Endothelial cell of umbilical vein (primary cell): ENCODE measurements at regions not wholly inside any gene's neighbourhood (a gene's known extent, or its start where the extent isn't known, plus 50 kb on each side); places are given as distances from the start of the nearest gene placed in this dataset.

Experiments used
- BruUV-seq: library from RNA; stranded (reverse); fragments of 400-500 nt; replicated peaks from 2 replicates; lab custom pipeline; 2021; lab: Mats Ljungman, UMichigan
- CTCF ChIA-PET: fragments of 300-600, 350-600 bp; sonication (Branson Sonifier 250); formaldehyde crosslinking; loops from one replicate; lab custom pipeline; 2021; ENCODE audit warnings: antibody characterized with exemption, inconsistent platforms; lab: Charles Lee
- POLR2A ChIA-PET: fragments of 300-600, 350-600 bp; sonication (Branson Sonifier 250); formaldehyde crosslinking; loops from one replicate; lab custom pipeline; 2021; ENCODE audit warnings: antibody characterized with exemption, inconsistent platforms; lab: Charles Lee
- DNase-seq: peaks from one replicate; pipeline ENCODE4 v3.0.0-alpha.2; 2011; ENCODE audit warnings: low read depth, low spot score
- FAIRE-seq: peaks from 2 replicates; lab custom pipeline; 2011; peaks lifted over from hg19 to GRCh38; lab: Jason Lieb, UNC
- H2AFZ ChIP-seq: 2 replicates; pipeline ENCODE4 v1.6.0; 2012; ENCODE audit warnings: low read depth, low read length, control low read depth, inconsistent platforms
- H3K27ac ChIP-seq: 2 replicates; pipeline ENCODE4 v1.5.1; 2011; ENCODE audit warnings: low read depth, mild to moderate bottlenecking, control low read depth, low read length, moderate library complexity; ENCODE audit not compliant: insufficient read depth
- H3K27me3 ChIP-seq, 2 experiments: 2 replicates each; pipeline versions ENCODE4 v1.6.0 to v1.6.1; 2011; ENCODE audit warnings: low read length in 2 of 2, mixed read lengths in 1 of 2; ENCODE audit not compliant: control insufficient read depth in 2 of 2, insufficient read depth in 2 of 2
- H3K36me3 ChIP-seq, 2 experiments: 2 replicates in 1 of 2; 3 replicates in 1 of 2; pipeline ENCODE4 v1.5.1; 2011; ENCODE audit warnings: low read length in 2 of 2, mild to moderate bottlenecking in 1 of 2, moderate library complexity in 1 of 2; ENCODE audit not compliant: control insufficient read depth in 2 of 2, insufficient read depth in 2 of 2; ENCODE audit errors: extremely low read depth in 1 of 2
- H3K4me1 ChIP-seq: 3 replicates; pipeline ENCODE4 v1.5.1; 2011; ENCODE audit warnings: mild to moderate bottlenecking, low read length; ENCODE audit not compliant: control insufficient read depth, insufficient read depth; ENCODE audit errors: extremely low read depth
- H3K4me2 ChIP-seq: 2 replicates; pipeline ENCODE4 v1.6.1; 2011; ENCODE audit warnings: low read length, control low read depth, mixed read lengths; ENCODE audit not compliant: insufficient read depth
- H3K4me3 ChIP-seq, 3 experiments: fragments of 200-600 bp in 1 of 3; sonication (generic), shearing (Covaris generic) in 1 of 3; replicated peaks in 1 of 3; 2 replicates each; pipeline ENCODE4 v1.5.1; 2011 to 2016; ENCODE audit warnings: control low read depth in 3 of 3, low read length in 3 of 3, mild to moderate bottlenecking in 2 of 3, inconsistent platforms in 1 of 3, low read depth in 1 of 3, moderate library complexity in 1 of 3; ENCODE audit not compliant: insufficient read depth in 1 of 3
- H3K79me2 ChIP-seq: 2 replicates; pipeline ENCODE4 v1.6.0; 2012; ENCODE audit warnings: low read length, inconsistent platforms; ENCODE audit not compliant: control insufficient read depth, insufficient read depth
- H3K9ac ChIP-seq: replicated peaks from 2 replicates; pipeline ENCODE3; 2011; ENCODE audit warnings: low read length, control low read depth; ENCODE audit not compliant: insufficient read depth; ENCODE audit errors: extremely low read depth
- H3K9me1 ChIP-seq: replicated peaks from 3 replicates; pipeline ENCODE4 v1.6.0; 2011; ENCODE audit warnings: mild to moderate bottlenecking, low read length; ENCODE audit not compliant: control insufficient read depth, insufficient read depth; ENCODE audit errors: extremely low read depth
- H3K9me3 ChIP-seq: replicated peaks from 2 replicates; pipeline ENCODE4 v1.5.1; 2012; ENCODE audit warnings: low read length, inconsistent platforms; ENCODE audit not compliant: control insufficient read depth, insufficient read depth
- H4K20me1 ChIP-seq: replicated peaks from 2 replicates; pipeline ENCODE3; 2011; ENCODE audit warnings: mild to moderate bottlenecking, low read length; ENCODE audit not compliant: control insufficient read depth, insufficient read depth; ENCODE audit errors: extremely low read depth
- EZH2 ChIP-seq: IDR thresholded peaks from 2 replicates; pipeline ENCODE4 v1.6.1; 2012; ENCODE audit warnings: borderline replicate concordance, low read depth, mild to moderate bottlenecking, moderate library complexity, low read length, inconsistent platforms; ENCODE audit not compliant: severe bottlenecking
- FOS ChIP-seq: IDR thresholded peaks from 2 replicates; pipeline ENCODE4 v1.6.1; 2011; ENCODE audit warnings: mild to moderate bottlenecking, low read length, moderate library complexity, borderline replicate concordance; ENCODE audit not compliant: insufficient read depth
- GATA2 ChIP-seq: IDR thresholded peaks from 2 replicates; pipeline ENCODE4 v1.7.0; 2011; ENCODE audit warnings: low read depth, mild to moderate bottlenecking, moderate library complexity, mixed read lengths, low read length; ENCODE audit not compliant: insufficient read length, insufficient read depth
- JUN ChIP-seq: IDR thresholded peaks from 2 replicates; pipeline ENCODE4 v1.6.1; 2011; ENCODE audit warnings: borderline replicate concordance, low read depth; ENCODE audit not compliant: insufficient read length, insufficient read depth
- MYC ChIP-seq: IDR thresholded peaks from one replicate; pipeline ENCODE4 v1.6.1; 2011; ENCODE audit warnings: mild to moderate bottlenecking, low read depth, low read length
- POLR2A ChIP-seq: IDR thresholded peaks from 2 replicates; pipeline ENCODE4 v1.6.1; 2012; ENCODE audit warnings: low read depth, mild to moderate bottlenecking, control low read depth, low read length
- POLR2AphosphoS5 ChIP-seq: IDR thresholded peaks from 2 replicates; pipeline ENCODE4 v1.6.1; 2012; ENCODE audit warnings: low read depth, mild to moderate bottlenecking, control low read depth, low read length, moderate library complexity; ENCODE audit not compliant: insufficient read depth
- dilution Hi-C: fragments of 300-500 bp; cut with MboI; formaldehyde crosslinking; loops from one replicate; pipeline ENCODE4 v1.15.0; 2019; ENCODE audit warnings: low sequenced_read_pairs; ENCODE audit not compliant: extremely low pct_ligation_motif_present
- intact Hi-C: fragments of 100-400 bp; cut with micrococcal nuclease; formaldehyde crosslinking; loops from one replicate; pipeline ENCODE4 v1.10.0; 2022
- TF ChIP-seq, protein P1 (sequence below): IDR thresholded peaks from 2 replicates; pipeline ENCODE4 v1.6.1; 2011; ENCODE audit not compliant: insufficient read depth, insufficient read length
- TF ChIP-seq, protein P2 (sequence below), 2 donors: IDR thresholded peaks; 1 replicate in 1 of 2; 2 replicates in 1 of 2; pipeline ENCODE4 v1.5.1; 2011; ENCODE audit warnings: low read length in 2 of 2, mild to moderate bottlenecking in 2 of 2, moderate library complexity in 2 of 2, control low read depth in 1 of 2, inconsistent platforms in 1 of 2, low read depth in 1 of 2; ENCODE audit not compliant: insufficient read depth in 1 of 2; ENCODE audit errors: extremely low read depth in 1 of 2

DNA sequence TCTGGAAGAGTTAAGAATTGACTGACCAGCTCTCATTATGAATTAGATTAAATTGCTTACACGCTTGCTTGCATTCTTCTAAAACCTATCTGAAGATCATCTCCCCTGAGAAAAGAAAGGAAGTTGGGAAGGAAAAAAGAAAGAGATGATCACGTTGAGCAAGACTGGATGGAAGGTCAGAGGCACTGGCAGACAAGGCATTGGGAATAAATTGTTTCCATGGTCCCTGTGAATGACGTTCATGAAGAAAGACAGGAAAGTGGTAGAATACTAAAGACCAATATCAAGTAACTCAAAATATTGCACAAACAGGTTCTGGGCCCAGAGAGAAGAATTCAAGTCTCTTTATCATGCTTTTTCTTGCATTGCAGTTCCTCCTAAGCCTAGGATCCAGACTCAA is 1045.4 kb upstream of the MAP3K7 start:
- FAIRE-seq (no peak), DNase-seq (no peak)
- intact Hi-C loops = no loop called here
- Histone ChIP-seq H3K9me1 (no peaks in the 10 kb centered on the region), H3K4me3 (no peak overlapping the region), H3K27me3 (no peaks in the 10 kb centered on the region), H3K9ac (no peak overlapping the region), H3K4me2 (no peak overlapping the region), H4K20me1 (no peaks in the 10 kb centered on the region), H3K27ac (no peak overlapping the region), H3K79me2 (no peaks in the 10 kb centered on the region), H3K9me3 (no peaks in the 10 kb centered on the region), H3K4me1 (no peaks in the 10 kb centered on the region), H2AFZ (no peak overlapping the region), H3K36me3 (no peaks in the 10 kb centered on the region)
- ChIA-PET CTCF (no interaction called here), POLR2A (no interaction called here)
- no peak for TF ChIP-seq POLR2A
- TF ChIP-seq, protein P1, sequence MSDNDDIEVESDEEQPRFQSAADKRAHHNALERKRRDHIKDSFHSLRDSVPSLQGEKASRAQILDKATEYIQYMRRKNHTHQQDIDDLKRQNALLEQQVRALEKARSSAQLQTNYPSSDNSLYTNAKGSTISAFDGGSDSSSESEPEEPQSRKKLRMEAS = no peak
- no peak for TF ChIP-seq FOS
- TF ChIP-seq, protein P2, sequence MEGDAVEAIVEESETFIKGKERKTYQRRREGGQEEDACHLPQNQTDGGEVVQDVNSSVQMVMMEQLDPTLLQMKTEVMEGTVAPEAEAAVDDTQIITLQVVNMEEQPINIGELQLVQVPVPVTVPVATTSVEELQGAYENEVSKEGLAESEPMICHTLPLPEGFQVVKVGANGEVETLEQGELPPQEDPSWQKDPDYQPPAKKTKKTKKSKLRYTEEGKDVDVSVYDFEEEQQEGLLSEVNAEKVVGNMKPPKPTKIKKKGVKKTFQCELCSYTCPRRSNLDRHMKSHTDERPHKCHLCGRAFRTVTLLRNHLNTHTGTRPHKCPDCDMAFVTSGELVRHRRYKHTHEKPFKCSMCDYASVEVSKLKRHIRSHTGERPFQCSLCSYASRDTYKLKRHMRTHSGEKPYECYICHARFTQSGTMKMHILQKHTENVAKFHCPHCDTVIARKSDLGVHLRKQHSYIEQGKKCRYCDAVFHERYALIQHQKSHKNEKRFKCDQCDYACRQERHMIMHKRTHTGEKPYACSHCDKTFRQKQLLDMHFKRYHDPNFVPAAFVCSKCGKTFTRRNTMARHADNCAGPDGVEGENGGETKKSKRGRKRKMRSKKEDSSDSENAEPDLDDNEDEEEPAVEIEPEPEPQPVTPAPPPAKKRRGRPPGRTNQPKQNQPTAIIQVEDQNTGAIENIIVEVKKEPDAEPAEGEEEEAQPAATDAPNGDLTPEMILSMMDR (IDR thresholded peaks at IDR 0.05; ENCODE audit: extremely low read depth in 1 of 2, insufficient read depth in 1 of 2, low read depth in 1 of 2, low read length in 2 of 2) = no peak
- no peak for TF ChIP-seq JUN
- BruUV-seq = no TSS peak
- dilution Hi-C loops = no loop called here

DNA sequence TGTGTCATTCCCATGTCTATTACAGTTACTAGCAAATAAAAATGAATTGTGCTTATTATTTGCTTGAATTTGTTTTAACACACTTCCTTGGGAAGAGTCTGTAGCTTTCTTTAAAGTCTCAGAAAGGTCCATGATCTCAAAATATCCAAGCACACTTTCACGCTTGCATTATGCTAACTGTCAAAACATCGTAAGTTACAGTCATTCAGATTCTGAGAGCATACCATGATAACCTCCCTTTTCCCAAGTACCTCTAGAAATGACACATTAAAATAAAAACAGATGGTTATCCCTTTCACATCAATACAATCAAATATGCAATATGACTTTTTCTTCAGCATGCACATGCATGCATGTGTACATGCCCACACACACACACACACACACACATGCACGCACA is 1044.4 kb upstream of the MAP3K7 start:
- Histone ChIP-seq H3K79me2 (no peaks in the 10 kb centered on the region), H3K27ac (no peak overlapping the region), H3K4me1 (no peaks in the 10 kb centered on the region), H3K9me1 (no peaks in the 10 kb centered on the region), H3K4me3 (no peak overlapping the region), H3K9ac (no peak overlapping the region), H3K27me3 (no peaks in the 10 kb centered on the region), H3K4me2 (no peak overlapping the region), H2AFZ (no peak overlapping the region), H3K36me3 (no peaks in the 10 kb centered on the region), H3K9me3 (no peaks in the 10 kb centered on the region), H4K20me1 (no peaks in the 10 kb centered on the region)
- BruUV-seq = no TSS peak
- DNase-seq (no peak), FAIRE-seq (no peak)
- POLR2A ChIA-PET = no interaction called here
- intact Hi-C loops = no loop called here
- CTCF ChIA-PET = no interaction called here
- TF ChIP-seq JUN = no peak
- no peak for TF ChIP-seq EZH2
- no peak for TF ChIP-seq FOS
- TF ChIP-seq POLR2A = no peak
- TF ChIP-seq, protein P1 = no peak
- TF ChIP-seq POLR2AphosphoS5 = no peak
- no peak for TF ChIP-seq GATA2
- no peak for TF ChIP-seq MYC
- TF ChIP-seq, protein P2 (IDR thresholded peaks at IDR 0.05; ENCODE audit: extremely low read depth in 1 of 2, insufficient read depth in 1 of 2, low read depth in 1 of 2, low read length in 2 of 2) = no peak
- dilution Hi-C loops = no loop called here
